Skeletal muscle cell (primary cell): ENCODE measurements at regions not wholly inside any gene's neighbourhood (a gene's known extent, or its start where the extent isn't known, plus 50 kb on each side); places are given as distances from the start of the nearest gene placed in this dataset.
"Not testable (repeated sequence)": the region's sequence is repeated elsewhere in the genome, so short reads cannot be mapped to it uniquely, and the experiment has no call there.

Source experiments
- DNase-seq: peaks from one replicate; pipeline ENCODE4 v3.0.0-alpha.2; 2010; ENCODE audit warnings: low read depth
- H3K4me3 ChIP-seq: 2 replicates; pipeline ENCODE4 v1.5.1; 2011; ENCODE audit warnings: low read depth, mild to moderate bottlenecking, control low read depth, low read length, moderate library complexity

DNA sequence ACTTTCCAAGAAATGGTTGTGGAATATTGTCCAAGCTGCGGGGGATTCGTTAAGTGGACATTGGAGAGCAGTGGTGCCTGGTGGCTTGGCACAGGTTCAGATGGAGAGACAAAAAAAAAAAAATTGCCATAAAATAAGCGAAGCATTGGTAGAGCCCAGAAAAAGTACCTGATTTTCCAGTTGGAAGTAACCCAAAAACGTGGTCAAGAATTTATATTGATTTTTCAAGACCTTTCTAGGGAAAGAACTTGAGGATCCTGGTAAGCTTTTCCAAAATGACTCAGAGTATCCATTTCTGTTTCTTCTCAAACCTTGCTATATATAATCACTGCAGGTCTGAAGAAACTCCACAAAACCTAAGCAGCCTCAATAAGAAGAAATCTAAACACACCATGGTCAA is 94.6 kb downstream of the ING1 start:
- no peak for DNase-seq
- H3K4me3 ChIP-seq = no peak overlapping the region

GRCh38 chr13:110809871-110810486 is 96.5 kb downstream of the ING1 start:
- no peak for DNase-seq
- no peak overlapping the region for H3K4me3 ChIP-seq

DNA sequence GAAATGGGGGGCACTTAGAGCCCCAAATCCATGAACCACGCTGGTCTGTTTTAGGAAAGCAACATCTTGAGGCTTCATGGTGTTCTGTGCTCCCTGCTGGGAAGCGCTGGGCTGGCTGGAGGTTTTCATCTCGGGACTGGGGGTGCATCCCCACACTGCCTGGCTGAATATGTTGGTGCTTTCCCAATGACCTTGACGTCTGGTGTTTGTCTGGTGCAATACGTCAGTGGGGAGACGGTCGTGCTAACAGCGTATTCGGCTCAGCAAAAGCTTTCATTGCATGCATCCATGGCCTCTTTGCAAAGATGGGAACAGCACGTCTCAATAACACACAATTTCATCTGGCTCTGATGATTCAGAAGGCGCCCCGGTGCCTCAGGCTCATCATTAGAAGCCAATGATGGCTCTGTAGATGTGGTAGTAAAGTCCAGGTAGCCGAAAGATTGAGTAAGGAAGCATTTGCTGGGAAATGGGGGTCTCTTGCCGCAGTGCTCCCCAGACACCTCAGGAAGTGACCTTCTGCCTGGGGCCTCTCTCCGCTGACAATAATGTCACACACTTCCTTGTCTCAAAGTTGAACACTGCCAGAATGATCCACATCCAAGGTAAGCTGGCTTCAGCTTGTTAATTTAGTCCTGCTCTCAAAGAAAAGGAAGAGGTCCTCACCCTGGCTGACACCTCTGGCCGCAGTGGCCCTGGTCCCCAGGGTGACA is 97.7 kb downstream of the ING1 start:
- no peak overlapping the region for H3K4me3 ChIP-seq

DNA sequence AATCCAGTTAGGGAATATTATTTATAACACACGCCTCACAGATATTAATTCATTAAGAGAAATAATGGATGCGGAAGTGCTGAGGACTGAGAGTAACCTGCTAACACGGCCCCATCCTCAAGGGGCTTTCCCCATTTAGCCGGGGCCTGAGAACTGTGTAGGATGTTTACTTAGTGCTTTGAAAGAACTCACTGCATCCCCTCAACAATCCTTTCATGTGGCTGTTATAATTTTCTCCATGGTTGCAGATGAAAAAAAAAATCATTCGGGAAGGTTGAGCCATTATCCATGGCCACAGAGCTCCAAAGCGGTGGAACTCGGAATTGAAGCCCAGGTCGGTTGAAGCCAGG is 98.2 kb downstream of the ING1 start:
- no peak overlapping the region for H3K4me3 ChIP-seq
- DNase-seq = no peak

More for the DNA sequence above, 97.7 kb downstream of the ING1 start:
- no peak for DNase-seq

DNA sequence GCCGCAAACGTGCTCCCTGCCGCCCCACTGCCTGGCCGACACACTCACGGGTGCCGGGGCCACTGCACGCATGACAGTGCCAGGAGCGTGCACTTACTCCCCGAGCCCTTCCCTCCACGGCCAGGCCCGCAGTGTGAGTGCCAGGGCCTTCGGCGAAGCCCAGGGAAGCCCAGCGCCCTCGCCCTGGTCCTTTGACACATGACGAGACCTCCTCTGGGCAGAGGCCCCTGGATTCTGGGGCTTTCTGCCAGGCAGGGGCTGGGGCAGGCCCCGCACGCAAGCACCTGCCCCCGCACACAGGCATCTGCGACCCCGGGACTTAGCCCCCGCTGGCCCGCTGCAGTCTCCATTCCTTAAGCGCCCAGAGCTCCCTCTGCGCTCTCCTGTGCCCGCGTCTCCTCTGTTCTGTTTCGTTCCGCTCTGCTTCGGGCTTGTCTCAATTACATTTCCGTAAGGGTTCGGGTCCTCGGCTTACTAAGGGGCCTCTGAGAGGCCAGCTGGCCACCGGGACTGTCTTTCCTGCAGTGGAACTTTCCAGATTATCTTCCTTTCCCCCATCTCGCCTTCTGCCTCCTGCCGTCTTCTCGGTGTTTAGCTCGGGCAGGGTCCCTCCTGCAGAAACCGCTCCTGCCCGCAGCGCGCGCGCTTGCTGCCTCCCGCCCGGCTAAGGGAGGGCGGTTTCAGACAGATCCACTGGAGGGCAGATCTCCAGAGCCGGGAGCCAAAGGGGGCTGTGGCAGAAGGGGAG is 98.8 kb downstream of the ING1 start:
- no peak for DNase-seq
- H3K4me3 ChIP-seq = peak overlapping the region; percentile 32

DNA sequence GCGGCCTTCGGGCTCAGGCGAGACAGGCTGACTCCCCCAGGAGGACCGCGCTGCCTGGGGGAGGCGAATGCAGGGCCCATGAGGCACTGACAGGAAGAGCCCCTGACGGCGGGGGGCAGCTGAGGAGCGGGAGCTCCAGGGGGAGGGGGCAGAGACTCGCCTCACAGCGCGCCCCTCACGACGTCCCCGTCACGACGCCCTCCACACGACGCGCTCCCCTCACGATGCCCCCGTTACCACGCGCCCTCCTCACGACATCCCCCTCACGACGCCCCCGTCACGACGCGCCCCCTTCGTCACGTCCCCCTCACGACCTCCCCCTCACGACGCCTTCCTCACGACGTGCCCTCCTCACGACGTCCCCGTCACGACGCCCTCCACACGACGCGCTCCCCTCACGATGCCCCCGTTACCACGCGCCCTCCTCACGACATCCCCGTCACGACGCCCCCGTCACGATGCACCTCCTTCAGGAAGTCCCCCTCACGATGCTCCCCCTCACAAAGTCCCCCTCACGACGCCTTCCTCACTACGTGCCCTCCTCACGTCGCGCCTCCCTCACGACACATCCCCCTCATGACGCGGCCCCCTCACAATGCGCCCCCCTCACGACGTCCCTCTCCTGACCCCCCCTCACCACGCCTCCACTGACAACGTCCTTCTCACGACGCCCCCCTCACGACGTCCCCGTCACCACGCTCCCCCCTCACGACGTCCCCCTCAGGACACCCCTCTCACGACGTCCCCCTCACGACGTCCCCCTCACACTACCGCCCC is 99.6 kb downstream of the ING1 start:
- peak overlapping the region; percentile 32 for H3K4me3 ChIP-seq
- no peak for DNase-seq

DNA sequence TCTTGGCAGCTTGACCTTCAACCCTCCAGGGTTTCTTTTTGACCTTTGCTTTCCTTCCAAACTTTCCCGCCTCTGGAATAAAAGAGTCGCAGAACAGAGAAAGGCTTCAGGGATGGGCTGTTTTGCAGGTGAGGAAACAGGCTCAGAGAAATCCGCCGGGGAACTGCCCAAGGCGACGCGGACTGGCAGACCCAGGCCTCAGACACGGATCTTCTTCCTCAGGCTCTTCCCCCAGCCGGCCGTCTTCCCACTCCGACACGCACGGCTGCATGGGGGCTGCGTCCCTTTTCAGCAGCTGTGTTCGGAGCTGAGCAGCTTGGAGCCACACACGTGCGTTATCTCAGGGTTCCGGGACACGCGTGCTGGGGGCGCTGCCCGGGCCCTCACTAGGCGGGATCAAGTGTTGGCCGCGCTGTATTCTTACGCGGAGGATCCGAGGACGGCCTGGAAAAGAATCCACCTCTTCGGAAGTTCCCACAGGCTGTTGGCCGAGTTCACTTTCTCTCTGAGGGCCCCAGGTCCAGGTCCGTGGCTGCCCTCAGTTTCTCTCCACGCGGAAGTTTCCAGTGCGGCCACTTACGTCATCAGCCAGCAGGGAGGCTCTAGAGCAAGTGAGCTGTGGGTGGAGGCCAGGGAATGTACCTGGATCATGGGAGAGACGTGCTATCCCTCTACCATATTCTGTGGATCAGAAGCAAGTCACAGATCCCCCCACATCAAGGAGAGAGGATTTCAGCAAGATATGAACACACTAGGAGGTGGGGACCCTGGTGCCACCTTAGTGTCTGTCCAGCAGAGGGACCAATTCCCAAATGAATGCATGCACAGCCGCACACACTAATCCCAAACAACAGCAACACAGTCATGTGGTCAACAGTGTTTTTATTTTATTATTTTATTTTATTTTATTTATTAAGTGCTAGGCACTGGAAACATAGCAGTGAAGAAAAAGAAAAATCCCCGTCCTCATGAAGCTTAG is 100.4 kb downstream of the ING1 start:
- DNase-seq = no peak
- no peak overlapping the region for H3K4me3 ChIP-seq

DNA sequence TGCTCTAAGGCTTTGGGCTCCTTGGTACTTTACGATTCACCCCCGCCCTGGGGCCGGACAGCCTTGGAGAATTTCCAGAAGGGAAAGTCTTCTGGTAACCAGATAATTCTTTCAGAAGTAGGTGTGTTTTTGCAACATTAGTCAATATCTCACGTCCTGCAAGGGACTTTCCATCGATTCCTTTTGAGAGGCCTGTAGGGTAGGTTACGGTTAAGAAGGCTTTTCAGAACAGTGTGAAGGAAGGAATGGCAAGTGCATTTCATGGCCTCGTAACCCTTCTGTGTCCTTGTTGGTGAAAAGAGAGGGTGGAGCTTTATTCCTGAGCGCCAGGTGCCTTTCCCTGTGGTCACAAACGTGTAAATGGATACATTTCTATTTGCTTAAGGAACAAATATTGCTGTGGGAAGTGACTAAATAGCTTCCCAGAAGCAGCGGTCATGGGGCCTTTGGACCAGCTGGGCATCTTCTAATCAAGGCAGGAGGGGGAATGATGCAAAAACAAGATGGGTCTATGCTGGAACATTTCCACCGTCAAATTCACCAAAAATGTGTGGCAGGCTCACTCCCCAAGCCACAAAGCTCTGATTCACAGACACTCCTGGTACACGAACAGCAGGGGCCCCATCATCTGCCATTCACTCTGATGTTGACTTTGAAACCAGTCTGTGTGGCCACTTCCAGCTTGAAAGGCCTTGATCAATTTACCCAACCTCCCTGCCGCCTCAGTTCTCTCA is 99.2 kb downstream of the ANKRD10 start:
- DNase-seq = no peak
- no peak overlapping the region for H3K4me3 ChIP-seq

- H3K4me3 ChIP-seq = no peak overlapping the region
- DNase-seq = no peak
Observed at GRCh38 chr13:110816500-110816899, 98.4 kb downstream of the ANKRD10 start.

- no peak for DNase-seq
- no peak overlapping the region for H3K4me3 ChIP-seq
Observed at GRCh38 chr13:110817143-110817542, 97.7 kb downstream of the ANKRD10 start.

GRCh38 chr13:110818747-110819146 is 96.1 kb downstream of the ANKRD10 start:
- no peak overlapping the region for H3K4me3 ChIP-seq
- no peak for DNase-seq

DNA sequence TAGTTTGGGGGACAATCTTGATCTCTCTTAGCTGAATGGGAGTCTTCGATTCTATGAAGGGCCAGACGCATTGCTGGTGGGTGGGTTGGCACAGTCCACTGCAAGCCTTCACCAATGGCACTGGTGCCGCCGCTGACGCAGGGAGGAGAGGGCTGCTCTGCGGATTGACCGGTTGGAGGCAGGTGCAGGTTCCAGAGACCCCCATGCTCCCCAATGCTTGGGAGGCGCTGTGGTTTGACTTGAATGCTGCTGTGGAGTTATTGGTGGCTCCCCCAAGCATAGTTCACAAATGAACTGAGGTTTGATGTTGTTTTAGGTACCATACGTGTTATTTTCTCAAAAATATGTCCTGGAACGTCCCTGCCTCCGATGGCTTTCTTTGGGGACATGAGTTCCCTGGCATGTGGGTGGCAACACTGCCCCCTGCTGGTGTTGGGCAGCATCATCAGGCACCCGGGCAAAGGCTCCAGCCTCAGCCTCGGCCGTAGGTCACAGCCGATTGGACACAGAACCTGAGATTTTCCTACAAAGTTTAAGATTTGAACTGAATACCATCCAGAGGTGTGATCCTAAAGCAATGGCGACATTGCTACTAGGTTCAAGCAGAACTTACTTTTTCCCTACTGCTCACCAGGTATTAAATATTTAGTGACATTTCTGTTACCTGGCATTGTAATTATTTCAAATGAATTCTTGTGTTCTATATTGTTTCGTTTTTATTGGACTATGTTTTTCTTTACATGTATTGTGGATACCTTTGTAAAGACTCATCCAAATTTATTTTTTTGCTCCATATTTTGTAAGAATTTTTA is 95.5 kb downstream of the ANKRD10 start:
- DNase-seq = no peak
- H3K4me3 ChIP-seq = no peak overlapping the region

DNA sequence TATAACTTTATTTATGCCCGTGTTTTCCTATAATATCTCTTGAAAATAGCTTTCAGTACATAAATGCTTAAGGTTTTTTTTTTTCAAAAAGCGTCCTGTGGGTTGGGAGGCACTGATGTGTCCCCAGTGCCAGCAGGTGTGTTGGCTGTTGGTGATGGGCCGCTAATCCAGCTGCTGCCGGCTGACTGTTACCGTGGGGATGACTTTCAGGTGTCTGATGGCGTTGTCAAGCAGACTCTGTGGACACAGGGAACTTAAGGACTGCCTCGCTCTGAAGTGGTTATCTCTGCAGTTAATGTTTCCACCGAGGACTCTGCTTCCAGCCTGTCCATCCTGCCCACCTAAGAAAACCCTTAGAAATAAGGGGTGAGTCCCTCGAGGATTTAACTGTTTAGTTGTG is 94.5 kb downstream of the ANKRD10 start:
- DNase-seq = no peak
- H3K4me3 ChIP-seq = no peak overlapping the region

- not testable (repeated sequence) for DNase-seq, H3K4me3 ChIP-seq
Observed at GRCh38 chr13:110821837-110822668, 92.8 kb downstream of the ANKRD10 start.

DNA sequence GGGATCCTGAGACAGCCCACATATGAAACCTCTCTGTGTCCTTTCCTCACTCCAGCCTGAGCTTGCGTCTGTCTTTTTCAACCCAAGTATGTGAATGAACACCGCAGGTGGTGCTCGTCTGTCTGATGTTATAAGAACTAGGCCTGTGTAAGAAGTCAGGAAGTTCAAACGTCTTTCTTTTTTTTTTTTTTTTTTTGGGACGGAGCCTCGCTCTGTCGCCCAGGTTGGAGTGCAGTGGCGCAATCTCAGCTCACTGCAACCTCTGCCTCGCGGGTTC is 92.3 kb downstream of the ANKRD10 start:
- no peak for DNase-seq
- H3K4me3 ChIP-seq = no peak overlapping the region

GRCh38 chr13:110824702-110825300 is 90.1 kb downstream of the ANKRD10 start:
- no peak for DNase-seq
- no peak overlapping the region for H3K4me3 ChIP-seq

- DNase-seq = no peak
Observed at GRCh38 chr13:110825516-110825915, 89.4 kb downstream of the ANKRD10 start.

More at GRCh38 chr13:110825516-110825915, 89.4 kb downstream of the ANKRD10 start:
- no peak overlapping the region for H3K4me3 ChIP-seq
